AG04449 (cell line): ENCODE measurements at regions not wholly inside any gene's neighbourhood (a gene's known extent, or its start where the extent isn't known, plus 50 kb on each side); places are given as distances from the start of the nearest gene placed in this dataset.

Experiments used
- CTCF ChIA-PET: fragments of 350-600 bp; formaldehyde crosslinking; extraction: SDS; loops from one replicate; lab custom pipeline; 2021; ENCODE audit warnings: antibody characterized with exemption; lab: Yijun Ruan, JAX
- POLR2A ChIA-PET: fragments of 400-600, 350-600 bp; formaldehyde crosslinking; extraction: SDS; loops from one replicate; lab custom pipeline; 2020; ENCODE audit warnings: antibody characterized with exemption, inconsistent platforms; lab: Yijun Ruan, JAX
- DNase-seq: peaks from one replicate; pipeline ENCODE4 v3.0.0-alpha.2; 2010; ENCODE audit warnings: low read depth, low spot score
- H3K4me3 ChIP-seq: 2 replicates; pipeline ENCODE4 v1.5.1; 2011; ENCODE audit warnings: low read depth, mild to moderate bottlenecking, control low read depth, low read length
- CTCF ChIP-seq: IDR thresholded peaks from one replicate; pipeline ENCODE4 v1.5.1; 2011; ENCODE audit warnings: mild to moderate bottlenecking, moderate library complexity, low read length, control low read depth, inconsistent platforms; ENCODE audit not compliant: insufficient read depth; ENCODE audit errors: missing control alignments

GRCh38 chr10:78193189-78193588 is 159.5 kb downstream of the RPS24 start:
- POLR2A ChIA-PET: no interaction called here
- no peak for DNase-seq
- TF ChIP-seq CTCF: no peak
- CTCF ChIA-PET: no interaction called here
- H3K4me3 ChIP-seq: no peak overlapping the region

DNA sequence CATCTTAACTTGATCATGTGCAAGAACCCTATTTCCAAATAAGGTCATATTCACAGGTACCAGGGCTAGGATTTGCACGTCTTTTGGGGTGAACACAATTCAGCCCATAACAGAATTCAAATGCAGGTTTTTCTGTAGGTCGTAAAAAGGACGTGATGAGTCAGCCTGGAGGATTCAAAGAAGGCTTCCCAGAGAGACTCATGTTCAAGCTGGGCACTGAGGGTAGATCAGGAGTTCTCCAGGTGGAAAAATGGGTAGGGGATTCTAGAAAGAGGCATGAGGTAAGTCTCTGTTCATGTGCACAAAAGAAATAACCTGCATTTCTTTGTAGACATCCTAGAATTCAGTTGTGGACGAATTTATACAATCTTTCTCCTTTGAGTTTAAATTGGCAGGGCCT is 160.4 kb downstream of the RPS24 start:
- POLR2A ChIA-PET: no interaction called here
- no peak for TF ChIP-seq CTCF
- CTCF ChIA-PET: no interaction called here

GRCh38 chr10:78194539-78195402 is 161.1 kb downstream of the RPS24 start:
- CTCF ChIA-PET: interaction anchor here (0.7 kb wide), 1 partner anchor 13 kb away, joined by 3 read pairs; no protein-coding TSS in a partner anchor
- no peak for DNase-seq
- no peak for TF ChIP-seq CTCF
- H3K4me3 ChIP-seq: no peak overlapping the region
- POLR2A ChIA-PET: no interaction called here

More for the DNA sequence above, 160.4 kb downstream of the RPS24 start:
- no peak overlapping the region for H3K4me3 ChIP-seq
- DNase-seq: no peak

DNA sequence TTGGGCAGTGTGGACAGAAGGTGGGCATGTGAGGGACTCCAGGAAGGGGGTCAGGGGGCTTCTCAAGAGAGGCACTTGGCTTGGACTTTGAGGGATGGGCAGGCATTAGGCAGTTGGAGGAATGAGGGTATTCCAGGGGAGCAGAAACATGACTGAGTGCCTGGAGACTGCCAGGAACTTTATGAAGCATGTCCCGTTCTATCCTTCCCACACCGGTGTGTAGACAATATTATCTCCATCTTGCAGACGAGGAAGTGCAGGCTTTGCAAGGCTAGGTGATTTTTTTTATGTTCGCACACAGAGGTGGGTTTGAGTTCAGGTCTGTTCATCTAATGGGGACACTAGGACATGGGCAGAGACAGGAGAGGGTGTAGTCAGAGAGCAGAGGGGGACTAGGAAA is 162.7 kb downstream of the RPS24 start:
- ChIA-PET POLR2A (no interaction called here), CTCF (no interaction called here)
- DNase-seq: no peak
- H3K4me3 ChIP-seq: no peak overlapping the region
- TF ChIP-seq CTCF: no peak

DNA sequence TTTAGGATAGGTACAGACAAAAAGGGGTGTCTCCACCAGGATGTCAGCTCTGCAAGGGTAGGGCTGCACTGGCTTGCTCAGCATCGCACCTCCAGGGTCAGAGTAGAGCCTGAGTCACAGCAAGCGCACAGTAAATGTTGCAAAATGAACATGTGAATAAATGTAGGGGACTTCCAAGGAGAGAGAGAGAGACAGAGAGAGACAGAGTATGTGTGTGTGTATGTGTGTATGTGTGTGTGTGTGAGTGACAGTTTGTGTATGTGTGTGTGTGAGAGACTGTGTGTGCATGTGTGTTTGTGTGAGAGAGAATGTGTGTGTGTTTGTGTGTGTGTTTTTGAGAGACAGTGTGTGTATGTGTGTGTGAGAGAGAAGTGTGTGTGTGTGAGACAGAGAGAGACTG is 163.3 kb downstream of the RPS24 start:
- peak; percentile 49 for DNase-seq
- CTCF ChIA-PET: no interaction called here
- POLR2A ChIA-PET: no interaction called here
- no peak for TF ChIP-seq CTCF
- no peak overlapping the region for H3K4me3 ChIP-seq

GRCh38 chr10:78197628-78198272 is 164.1 kb downstream of the RPS24 start:
- no peak overlapping the region for H3K4me3 ChIP-seq
- CTCF ChIA-PET: interaction anchor here (1.2 kb wide), 1 partner anchor 150 kb away, joined by 3 read pairs; no protein-coding TSS in a partner anchor
- POLR2A ChIA-PET: no interaction called here
- DNase-seq: no peak
- TF ChIP-seq CTCF: no peak
